NCI-H2081 treated with DMSO at 0.1 percent for 48 hours (cell line): ENCODE measurements at regions not wholly inside any gene's neighbourhood (a gene's known extent, or its start where the extent isn't known, plus 50 kb on each side); places are given as distances from the start of the nearest gene placed in this dataset.
A peak's percentile ranks its signal among the peaks of the same experiment; 100 is the strongest.

Experiments
- DNase-seq: peaks from one replicate; lab custom pipeline; 2025; lab: John Stamatoyannopoulos, UW

DNA sequence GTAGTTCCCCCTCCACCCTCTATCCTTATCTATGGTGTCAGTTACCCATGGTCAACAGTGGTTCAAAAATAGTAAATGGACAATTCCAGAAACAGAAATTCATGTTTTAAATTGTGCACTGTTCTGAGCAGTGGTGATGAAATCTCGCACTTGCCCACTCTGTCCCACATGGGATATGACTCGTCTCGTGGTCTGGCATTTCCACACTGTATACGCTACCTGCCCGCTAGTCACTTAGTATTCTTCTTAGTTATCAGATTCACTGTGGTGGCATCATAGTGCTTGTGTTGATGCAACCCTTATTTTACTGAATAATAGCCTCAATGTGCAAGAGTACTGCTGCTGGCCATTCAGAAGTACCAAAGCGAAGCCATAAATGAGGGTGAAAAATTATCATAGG, 507.0 kb downstream of the SNAPC1 start:
- DNase-seq, result no peak

DNA sequence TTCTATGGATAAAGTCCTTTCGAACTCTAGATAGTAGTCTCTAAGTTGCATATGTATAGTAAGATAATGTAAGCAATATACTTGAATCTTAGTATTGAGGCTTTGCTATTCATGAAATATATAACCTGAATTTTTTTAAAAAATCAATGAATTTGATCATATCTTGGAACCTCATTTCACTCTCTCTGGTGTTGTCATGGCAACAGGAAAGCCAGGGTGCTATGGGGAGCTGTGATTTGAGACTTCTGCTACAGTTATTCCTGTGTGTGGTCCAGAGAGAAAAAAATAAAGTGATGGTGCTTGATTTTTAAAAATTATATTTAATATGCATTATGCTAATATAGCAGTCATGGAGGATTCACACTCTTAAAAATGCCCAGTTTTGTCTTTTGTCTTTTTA, 508.0 kb downstream of the SNAPC1 start:
- DNase-seq, result no peak

DNA sequence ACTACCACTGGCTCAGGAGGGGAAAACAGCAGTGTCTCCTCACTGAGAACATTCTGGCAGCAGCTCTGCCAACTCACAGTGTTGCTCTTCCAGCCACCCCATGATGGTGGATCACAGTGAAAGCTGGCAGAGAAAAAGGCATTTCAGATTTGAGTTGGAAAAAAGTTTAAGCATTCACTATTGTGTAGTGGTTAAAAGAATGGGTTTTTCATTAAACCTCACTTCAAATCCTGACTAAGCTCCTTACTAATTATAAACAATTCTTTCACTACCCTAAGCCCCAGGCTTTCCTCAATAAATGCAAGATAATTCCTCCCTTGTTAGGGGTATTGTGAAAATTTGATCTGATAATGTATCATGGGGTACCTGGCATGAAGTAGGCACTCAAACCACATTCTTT, 518.1 kb downstream of the SNAPC1 start:
- no peak for DNase-seq

DNA sequence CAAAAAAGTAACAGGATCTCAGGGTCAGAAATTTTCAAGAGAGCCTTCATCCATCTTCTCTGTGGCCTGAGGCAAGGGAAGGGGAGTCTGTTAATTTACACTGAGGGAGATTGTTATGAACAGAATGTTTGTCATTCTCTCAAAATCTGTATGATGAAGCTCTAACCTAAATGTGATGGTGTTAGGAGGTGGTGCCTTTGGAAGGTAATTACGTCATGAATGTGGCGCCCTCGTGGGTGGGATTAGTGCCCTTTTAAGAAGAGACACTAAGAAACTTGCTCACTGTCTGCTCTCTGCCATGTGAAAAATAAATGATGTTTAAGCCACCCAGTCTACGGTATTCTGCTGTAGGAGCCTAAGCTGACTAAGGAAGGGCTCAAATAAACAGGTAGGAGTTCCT, 521.6 kb downstream of the SNAPC1 start:
- no peak for DNase-seq

DNA sequence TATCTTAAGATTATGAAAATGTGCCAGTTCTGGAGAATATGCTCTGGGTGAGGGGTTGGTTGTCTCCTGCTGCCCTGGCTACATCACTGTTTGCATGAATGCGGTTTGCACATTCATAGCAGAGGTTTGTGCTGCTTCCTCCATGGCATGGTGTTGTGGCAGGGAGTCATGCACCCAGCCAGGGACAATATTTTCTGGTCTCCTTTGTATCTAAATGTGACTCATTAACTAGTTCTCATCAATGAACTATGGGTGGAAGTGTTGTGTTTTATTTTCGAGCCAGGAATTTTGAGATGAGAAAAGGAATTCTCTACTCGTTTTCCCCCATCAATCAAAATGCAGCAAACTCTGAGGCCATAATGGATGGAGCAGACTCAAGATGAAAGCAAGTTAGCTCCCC, 527.3 kb downstream of the SNAPC1 start:
- no peak for DNase-seq

DNA sequence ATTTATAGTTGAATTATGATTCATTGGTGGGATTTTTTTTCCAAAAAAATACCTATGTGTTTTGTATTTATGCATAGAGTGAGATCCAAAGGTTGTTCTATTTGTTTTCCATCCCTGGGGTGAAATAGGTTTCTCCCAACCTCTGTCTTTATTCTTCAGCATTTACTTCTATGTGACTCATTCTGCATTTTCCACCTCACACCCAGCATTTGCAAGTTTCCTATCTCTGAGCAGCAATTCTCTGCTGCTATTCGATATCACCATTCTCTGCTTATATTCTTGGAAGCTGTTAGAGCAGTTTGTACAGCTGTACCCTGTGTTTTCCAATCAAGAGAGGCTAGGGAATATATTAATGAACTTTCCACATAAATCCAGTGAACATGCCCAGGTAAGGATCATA, 538.9 kb downstream of the SNAPC1 start:
- DNase-seq, result no peak

DNA sequence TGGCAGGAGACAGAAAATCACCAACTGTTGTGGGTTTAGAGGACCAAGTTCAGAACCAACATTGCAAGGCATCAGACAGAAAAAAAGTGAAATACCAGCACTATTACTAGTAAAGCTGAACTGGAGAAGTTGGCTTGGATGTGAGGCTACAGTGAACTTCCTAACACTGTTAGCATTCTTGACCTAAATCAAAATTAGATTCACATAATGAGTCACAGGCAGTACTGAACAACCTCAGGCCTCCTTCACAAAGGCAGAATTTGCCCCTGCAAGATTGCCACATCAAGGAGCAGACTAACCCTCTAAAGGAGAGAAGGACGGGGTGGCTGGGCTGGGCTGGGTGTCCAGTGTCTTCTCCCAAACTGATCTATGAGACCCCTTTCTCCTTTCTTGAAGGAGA, 539.7 kb downstream of the SNAPC1 start:
- DNase-seq, result no peak

DNA sequence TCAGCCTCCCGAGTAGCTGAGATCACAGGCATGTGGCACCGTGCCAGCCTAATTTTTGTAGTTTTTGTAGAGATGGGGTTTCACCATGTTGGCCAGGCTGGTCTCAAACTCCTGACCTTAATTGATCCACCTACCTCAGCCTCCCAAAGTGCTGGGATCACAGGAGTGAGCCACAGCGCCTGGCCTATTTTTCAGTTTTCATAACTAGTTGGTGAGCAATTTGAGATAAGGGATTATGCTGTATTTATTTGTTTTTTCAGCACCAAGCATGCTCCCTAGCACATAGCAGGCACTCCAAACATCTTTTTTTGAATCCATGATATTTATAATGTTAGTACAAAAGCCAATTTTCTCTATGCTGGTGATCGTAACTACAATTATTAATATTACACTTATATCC, 541.2 kb downstream of the SNAPC1 start:
- DNase-seq, result no peak

DNA sequence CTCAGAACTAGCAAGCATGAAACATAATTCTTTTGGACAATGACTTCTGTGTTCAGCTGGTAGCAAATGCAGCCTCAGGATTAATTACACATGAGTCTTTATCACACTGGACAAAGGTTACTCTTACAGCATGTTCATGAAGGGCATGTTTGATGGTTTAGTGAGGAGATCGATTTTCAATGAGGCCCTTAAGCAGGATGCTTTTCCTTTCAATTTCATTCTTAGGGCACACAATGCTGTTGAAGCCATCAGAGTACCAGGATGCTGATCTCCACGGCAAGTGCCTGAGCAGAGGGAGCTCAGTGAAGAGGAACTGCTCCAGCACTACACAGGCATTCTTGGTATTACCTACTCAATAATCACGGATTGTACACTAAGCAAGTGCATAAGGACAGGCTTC, 542.0 kb downstream of the SNAPC1 start:
- DNase-seq, result no peak

DNA sequence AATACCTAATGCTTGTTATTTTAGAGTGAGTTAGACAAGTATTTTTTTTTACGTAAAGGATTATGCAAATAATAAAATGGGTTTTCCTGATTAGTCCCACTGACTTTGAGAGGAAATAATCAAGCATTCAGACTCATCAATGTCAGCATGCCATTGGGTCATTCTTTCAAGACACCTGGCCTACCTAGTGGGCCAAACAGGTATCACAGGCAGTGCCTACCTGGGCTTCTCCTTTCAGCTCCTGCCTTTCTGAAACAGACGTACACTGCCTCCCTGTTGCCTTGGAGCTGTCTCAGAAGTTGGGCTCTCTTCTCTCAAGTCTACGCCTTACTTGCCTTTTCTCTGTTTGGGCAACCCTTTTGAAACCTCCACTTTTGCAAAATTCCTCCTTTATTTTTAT, 545.6 kb downstream of the SNAPC1 start:
- DNase-seq, result no peak

DNA sequence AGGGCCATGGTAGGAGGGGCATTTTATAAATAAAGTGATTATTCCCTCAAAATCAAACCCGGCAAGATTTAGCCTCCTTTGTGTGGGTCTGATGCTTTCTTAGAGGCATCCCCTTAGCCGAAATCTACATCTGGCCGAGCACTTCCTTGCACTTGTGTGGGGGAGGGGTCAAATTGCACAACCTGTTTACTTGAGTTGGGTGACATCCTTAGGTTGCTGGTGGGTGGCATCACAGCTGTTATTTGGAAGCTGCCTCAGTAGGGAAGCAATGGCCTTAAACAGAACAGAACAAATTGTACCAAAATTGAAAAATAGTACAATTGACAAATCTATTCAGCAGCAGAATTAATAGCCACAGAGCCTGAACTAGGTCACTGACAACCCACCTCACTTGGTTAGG, 546.1 kb downstream of the SNAPC1 start:
- DNase-seq, result no peak

DNA sequence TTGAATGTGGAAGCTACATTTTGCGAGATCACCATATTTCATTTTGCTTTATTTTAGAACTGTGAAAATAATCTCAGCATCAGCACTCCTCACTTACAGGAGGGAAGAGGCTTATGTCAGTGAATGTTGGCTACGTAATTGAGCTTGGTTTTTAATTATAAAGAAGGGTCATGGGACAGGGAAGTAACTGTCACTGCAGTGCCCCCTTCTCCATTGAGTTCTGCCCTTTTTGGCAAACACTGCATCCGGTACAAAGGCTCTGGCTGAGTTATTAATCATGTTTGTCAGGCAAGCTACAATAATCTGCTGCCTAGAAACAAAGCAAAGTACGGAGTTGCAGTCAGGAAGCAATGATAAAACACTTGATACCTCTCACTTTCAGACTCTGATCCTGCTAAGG, 546.7 kb downstream of the SNAPC1 start:
- peak; percentile 12 for DNase-seq

DNA sequence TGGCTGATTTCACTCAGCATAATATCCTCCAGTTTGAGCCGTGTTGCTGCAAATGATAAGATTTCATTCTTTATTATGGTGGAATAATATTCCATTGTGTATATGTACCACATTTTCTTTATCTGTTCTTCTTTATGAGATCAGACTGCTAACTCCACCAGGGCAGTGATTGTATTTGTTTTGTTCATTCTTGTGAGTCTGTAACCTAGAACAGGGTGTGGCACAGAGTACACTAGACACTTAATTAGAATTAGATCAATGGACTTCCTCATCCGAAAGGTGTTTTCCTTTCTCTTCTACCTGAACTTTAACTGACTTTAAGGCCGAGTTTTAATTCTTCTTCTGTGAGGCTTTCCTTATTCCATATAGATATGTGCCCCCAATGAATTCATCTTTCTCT, 551.0 kb downstream of the SNAPC1 start:
- DNase-seq, result no peak

DNA sequence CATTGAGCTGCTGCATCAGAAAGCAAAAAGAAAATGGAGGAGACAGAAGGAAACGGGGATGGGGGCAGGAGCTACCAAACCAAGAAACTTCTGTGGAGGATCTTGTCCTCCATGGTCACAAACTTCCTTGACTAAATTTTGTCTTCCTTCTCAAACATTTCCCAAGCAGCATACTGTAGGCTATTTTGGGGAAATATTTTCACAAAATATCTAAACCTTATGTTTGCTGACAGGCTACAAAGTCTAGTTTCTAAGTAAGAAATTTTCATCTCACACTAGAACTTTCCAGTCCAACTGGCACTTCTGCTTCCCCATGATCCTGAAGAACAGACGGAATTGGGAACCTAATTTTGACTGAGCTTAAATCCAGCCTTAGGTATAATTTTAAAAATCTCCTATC, 552.0 kb downstream of the SNAPC1 start:
- DNase-seq, result no peak

DNA sequence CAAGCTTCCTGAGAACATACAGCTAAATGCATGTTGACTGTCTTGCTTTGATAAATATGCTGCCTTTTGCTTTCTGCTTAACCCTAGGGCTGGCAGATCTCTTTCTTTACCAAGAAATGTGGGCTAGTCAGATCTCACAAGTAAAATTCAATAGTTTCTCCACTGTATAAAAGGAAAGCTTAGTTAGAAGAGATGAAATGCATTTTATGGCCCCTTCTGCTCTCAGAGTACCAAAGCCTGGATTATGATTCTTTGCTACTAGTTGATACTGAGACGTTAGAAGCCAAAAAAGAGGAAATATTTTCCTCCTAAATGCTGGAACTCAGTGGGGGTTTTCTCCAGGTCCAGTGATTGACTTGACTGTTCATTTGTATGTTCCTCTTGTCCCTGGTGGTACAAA, 552.7 kb downstream of the SNAPC1 start:
- DNase-seq, result no peak

DNA sequence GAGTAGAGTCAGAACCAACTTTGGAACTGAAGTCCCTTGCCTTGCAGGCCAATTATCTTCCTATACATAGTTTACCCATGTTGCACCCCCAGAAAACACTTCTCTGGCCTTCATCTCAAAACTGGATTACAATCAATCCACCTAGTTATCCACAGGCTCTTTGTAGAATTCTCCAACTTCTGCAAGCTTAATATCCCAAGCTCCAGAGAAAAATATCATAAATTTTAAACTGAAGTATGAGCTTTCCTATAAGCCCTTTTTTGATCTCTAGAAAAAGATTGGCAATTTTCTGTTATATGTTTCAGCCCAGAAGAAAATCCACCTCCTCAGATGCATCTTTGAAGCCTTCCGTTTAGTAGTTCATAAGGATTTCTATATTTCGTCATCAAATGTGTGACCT, 553.4 kb downstream of the SNAPC1 start:
- no peak for DNase-seq

DNA sequence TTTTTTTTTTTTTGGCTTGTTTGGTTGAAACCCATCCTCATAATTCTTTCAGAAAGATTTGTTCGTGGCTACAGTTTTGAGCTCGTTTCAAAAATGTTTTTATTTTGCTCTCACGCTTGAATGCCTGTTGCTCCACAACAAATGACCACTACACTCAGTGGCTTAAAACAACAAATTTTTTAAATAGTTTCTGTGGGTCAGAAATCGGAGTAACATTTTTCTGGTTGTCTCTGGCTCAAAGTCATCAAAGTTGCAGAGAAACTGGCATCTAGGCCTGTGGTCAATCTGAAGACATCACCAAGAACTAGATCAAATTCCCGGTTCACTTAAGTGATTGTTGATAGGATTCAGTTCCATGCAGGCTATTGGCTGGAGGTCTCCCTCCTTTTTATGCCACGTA, 560.0 kb downstream of the SNAPC1 start:
- no peak for DNase-seq

DNA sequence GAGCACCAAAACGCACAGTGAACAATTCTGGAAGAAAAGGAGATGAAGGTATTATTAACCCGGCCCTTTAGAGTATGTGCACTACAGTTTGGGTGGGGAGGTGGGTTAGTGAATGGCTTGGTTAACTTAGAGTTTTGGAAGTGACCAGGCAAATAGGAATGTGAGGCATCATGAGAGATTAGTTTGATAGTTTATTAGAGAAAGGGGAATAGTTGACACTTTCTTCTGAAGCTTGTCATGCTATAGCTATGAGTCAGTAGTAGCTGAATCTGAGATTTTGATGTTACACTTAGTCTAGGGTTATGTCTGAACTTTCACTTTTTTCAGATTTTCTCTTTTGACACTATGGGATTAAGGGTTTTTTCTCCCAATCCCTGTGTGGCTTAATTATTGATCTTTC, 567.2 kb downstream of the SNAPC1 start:
- DNase-seq, result no peak

DNA sequence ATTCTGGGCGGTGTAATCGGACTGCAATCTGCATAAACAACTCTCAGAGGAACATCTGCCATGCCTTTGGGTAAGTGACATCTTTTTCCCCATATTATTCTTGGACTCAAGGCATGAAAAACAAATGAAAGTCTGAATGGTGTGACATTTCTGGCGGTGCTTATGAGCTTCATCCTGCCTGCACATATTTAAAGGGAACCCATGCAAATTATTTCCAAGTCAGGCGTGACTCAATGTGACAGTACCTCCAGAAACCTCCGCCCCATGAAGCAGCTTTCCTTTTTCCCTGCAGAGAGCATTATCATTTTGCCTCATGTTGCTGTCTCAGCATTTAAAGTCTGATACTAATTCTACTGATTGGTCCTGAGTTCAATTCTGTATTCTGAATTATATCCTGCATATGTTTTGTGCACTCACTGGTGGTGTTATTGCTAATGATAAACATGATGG, 585.4 kb downstream of the SNAPC1 start:
- DNase-seq, result no peak

DNA sequence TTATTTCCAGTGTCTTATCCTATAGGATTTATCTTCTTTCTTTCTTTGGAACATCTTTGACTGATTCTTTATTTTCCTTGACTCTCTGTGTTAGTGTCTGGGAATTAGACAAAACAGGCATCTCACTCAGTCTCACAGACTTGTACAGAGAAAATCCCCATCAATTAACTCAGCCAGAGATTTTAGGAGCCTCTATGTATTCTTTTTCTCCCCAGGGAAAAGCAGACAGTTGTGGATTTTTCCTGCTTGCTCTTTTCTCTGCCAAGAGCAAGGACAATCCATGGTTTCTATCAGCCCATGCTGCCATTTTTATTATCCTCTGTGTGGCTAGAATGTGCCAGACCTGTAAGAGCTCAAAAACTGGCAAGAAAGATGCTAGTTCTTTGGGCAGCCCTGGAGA, 595.1 kb downstream of the SNAPC1 start:
- no peak for DNase-seq

DNA sequence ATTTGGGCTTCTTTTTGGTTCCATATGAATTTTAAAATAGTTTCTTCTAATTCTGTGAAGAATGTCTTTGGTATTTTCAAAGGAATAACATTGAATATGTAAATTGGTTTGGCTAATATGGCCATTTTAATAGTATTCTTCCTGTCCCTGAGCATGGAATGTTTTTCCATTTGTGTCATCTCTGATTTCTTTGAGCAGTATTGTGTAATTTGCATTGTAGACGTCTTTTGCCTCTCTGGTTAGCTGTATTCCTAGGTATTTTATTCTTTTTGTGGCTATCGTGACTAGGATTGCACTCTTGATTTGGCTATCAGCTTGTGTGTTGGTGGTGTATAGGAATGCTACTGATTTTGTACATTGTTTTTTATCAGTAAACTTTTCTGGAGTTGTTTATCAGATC, 601.9 kb downstream of the SNAPC1 start:
- DNase-seq, result no peak

DNA sequence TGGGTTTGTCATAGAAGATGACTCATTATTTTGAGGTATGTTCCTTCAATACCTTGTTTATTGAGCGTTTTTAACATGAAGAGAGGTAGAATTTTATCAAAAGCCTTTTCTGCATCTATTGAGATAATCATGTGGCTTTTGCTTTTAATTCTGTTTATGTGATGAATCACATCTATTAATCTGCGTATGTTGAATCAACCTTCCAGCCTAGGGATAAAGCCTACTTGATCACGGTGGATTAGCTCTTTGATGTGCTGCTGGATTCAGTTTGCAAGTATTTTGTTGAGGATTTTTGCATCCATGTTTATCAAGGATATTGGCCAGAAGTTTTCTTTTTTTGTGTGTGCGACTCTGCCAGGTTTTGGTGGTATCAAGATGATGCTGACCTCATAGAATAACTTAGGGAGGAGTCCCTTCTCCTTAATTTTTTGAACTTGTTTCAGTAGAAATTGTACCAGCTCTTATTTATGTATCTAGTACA, 602.6 kb downstream of the SNAPC1 start:
- no peak for DNase-seq

DNA sequence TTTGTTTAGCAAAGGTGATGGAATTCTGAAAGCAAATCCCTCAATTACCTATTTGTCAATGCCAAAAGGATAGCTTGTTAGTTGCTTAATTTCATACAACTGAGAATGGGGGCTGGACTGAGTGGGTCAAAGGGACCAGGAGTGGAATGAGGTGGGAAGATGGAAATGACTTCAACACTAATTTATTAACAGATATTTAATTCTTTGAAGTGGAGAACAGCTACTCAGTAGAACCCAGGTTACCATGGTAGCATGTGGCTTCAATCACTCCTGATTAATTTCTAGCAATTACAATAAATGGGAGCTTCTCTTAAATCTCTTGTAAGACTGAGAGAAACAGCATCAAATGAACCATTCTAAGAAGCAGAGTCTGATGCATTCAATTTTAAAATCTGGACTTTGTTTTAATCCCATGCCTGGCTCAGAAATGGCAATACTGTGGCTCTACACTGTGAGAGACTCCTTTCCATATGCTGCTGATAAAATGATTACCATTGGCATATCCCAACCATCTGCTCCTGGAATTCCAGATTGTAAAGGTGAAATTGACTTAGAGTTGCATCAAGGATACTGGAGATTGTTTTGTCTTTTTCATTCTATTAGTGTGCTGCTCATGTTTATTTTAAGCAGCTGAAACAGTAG, 607.8 kb downstream of the SNAPC1 start:
- no peak for DNase-seq

DNA sequence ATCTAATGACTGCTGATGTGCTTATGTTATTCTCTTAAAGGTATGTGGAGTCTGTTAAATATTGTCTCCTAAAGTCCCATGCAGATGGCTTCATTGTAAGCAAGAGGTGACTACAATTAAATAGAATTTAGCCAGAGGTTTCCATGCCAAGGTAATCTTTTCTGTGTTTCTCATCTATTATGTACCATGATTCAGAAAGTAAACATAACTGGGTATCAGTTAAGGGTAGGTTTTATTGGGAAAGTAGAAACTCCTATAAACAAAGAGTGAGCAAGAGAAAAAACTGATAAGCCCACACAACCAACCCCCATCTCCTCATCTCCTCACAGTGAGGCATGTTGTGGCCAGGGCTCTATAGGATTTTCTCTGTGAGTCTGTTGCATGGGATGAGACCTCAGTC, 611.7 kb downstream of the SNAPC1 start:
- no peak for DNase-seq

DNA sequence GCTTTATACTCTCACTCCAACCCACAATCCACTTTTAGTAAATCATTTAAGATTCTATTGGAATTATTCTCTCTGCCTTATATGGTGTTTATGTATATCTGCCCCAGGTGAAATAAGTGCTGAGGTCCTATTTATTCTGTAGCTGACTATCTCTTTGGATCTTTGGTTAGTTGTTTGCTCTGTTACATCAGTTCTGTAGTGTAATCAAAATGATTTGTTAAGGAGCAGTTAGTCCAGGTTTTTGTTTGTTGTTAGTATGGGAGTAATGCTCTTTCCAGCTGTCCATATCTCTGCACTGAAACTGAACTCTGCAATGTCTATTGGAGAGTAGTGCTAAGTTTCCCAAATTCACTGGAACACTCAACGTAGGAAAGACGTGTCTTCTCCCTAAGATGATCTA, 615.8 kb downstream of the SNAPC1 start:
- no peak for DNase-seq
